ENCODE measurements at regions not wholly inside any gene's neighbourhood (a gene's known extent, or its start where the extent isn't known, plus 50 kb on each side); places are given as distances from the start of the nearest gene placed in this dataset.
A peak's percentile ranks its signal among the peaks of the same experiment; 100 is the strongest.
"Not testable (repeated sequence)": the region's sequence is repeated elsewhere in the genome, so short reads cannot be mapped to it uniquely, and the experiment has no call there.

DNA sequence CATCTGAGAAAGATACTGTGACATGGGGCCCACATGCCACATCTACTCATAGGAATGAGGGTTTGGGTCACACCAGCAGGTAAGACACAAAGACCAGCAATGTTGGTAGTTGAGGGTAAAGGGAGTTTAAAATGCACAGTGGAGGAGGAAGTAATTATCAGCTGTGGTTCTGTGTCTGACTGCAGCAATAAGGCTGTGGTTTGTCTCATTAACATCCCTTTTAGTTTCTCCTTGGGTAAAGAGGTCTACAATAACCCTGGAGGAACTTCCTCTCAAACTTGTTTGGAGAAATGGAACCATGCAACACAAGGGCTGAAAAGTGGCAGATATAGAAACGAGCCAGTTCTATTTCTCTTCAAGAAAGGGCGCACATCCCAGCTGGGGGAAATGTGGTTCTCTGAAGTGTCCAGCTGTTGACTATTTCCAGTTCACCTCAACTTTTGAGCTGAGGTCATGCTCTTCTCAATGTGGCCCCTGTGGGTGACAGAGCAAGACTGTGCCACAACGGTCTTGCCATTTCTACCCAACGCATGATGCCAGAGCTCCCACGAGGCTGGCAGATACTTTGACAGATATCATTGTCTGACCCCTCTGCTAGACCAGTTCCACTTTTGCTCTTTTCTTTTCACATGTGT, 234.3 kb downstream of the SQOR start:
- DNase-seq: no peak

DNA sequence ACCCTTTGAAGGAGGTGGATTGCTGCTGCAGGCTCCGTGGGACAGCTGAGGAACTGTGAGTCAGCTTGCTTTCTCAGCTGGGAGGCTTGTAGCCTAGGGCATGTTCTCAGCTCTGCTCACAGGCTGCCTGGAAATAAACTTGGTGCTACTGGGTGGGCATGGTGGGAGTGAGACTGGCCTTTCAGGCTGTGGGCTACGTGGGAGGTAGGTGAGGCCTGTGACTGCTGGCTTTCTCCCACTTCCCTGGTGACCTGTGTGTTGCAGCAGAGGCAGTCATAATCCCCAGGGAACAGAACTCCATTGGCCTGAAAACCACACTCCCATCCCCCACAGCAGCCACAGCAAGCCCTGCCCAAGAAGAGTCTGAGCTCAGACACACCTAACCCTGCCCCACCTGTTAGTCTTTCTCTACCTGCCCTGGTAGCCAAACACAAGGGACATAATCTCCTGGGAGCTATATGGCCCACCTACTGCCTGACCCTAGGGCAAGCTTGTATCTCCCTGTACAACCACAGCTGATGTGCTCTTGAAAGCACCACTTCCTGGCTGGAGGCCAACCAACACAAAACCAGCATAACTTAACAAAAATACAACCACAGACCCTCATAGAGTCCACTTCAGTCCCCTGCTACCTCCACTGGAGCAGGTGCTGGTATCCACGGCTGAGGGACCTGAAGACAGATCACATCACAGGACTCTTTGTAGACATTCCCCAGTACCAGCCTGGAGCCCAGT, 236.5 kb downstream of the SQOR start:
- no peak for DNase-seq

GRCh38 chr15:45873781-45874180, 239.0 kb downstream of the SQOR start:
- no peak for DNase-seq

DNA sequence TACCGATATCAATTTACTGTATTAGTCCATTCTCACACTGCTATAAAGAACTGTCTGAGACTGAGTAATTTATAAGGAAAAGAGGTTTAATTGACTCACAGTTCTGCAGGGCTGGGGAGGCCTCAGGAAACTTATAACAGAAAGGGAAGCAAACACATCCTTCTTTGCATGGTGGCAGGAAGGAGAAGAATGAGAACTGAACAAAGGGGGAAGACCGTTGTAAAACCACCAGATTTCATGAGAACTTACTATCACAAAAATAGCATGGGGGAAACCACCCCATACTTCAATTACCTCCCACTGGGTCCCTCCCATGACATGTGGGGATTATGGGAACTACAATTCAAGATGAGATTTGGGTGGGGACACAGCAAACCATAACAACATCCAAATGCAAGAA, 239.7 kb downstream of the SQOR start:
- not testable (repeated sequence) for DNase-seq

- DNase-seq: no peak
Measured at GRCh38 chr15:45884289-45884688, 249.5 kb downstream of the SQOR start.

GRCh38 chr15:45884755-45885445, 250.1 kb downstream of the SQOR start:
- no peak for DNase-seq

DNA sequence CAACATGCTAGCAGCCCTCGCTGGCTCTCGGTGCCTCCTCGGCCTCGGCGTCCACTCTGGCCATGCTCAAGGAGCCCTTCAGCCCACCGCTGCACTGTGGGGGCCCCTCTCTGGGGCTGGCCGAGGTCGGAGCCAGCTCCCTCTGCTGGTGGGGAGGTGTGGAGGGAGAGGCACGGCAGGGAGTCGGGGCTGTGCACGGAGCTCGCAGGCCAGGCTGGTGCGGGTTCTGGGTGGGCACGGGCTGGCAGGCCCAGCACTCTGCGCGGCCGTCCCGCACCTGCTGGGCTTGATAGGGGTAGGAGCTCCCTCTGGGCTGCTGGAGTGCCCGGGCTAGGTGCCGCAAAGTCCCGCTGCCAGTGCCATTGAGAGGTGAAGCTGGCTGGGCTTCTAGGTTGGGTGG, 251.0 kb downstream of the SQOR start:
- no peak for DNase-seq

DNA sequence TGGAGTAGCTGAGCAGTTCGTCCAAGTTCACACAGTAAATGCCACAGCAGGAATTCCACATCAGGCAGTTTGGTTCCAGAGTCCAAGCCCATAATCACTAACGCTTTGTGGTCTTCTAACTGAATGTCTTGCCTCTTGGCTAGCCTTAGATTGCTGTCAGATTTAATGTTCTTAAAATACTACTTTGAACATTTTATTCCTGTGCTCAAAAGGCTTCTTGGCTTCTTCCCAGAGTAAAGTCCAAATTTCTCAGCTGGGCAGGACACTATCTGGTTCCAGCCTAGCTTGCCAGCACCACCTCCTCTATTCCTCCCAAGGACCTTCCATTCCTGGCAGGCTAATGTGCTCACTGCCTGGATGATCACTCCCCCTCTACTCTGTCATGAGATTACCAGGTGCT, 256.9 kb downstream of the SQOR start:
- DNase-seq: no peak

DNA sequence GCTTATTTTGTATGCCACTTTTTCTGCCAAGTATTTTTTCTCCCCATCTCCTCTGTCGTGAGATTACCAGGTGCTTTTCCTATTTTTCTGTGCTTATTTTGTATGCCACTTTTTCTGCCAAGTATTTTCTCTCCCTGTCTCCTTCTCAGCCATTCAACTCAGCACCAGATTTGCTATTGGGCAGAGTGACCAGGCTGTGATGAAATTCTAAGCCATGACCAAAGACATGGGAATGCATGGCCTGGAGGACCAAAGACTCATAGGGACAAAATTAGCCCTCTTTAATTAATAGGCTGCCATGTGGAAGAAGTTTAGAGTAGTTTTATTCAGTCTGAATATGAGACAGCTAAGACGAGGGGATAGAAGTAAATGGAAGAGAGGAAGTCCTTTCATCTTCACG, 257.4 kb downstream of the SQOR start:
- no peak for DNase-seq

DNA sequence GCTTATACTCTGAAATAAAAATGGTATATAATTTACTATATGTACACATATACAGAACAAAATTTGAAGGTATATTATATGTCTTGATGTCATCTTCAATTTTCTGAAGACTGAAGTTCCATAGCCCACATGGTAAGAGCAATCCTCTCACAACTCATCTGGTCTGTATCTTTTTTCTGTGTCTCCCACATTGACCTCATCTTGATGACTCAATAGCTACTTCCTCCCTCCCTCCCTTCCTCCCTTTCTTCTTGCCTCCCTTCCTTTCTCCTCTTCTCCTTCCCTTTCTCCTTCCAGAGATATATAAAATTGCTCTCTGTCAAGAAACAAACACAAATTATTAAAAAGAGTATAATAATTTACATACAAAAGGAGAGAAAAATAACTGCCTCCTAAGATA, 268.5 kb downstream of the SQOR start:
- no peak for DNase-seq

GRCh38 chr15:45904019-45904418, 269.2 kb downstream of the SQOR start:
- no peak for DNase-seq

DNA sequence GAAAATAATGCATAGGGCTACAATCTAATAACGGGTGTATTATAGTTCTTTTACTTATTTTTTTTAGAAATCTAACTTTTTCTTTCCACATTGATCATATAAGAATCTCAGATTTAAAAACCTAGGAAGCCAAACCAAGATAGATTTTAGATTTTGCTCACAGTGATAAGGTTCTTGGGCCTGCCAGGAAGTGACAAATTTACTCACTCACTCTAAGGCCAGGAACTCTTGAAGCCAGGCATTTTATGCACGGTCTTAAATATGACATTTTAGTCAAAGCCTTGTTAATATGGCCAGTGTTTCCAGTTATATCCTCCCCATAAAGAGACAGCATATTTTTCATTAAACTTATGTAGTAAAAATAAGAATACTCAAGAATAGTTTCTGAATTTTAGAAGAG, 271.4 kb downstream of the SQOR start:
- no peak for DNase-seq

DNA sequence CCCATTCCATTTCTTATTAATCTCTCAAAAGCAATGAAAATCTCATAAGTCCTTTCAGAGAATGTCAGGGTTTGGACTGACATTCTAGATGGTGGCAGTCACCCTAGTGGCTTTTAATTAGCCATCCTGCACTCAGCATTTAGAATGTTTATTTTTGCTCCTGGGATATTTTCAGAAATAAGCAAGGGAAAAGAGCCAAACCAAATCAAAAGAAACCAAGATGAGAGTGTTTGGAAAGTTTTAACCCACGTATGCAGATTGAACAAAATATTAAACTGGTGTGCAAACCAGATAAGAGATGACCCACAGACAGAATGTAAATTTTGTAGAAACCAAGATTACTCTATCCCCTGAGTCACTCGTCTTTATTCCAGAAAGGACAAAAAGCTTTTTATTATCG, 275.8 kb downstream of the SQOR start:
- no peak for DNase-seq

DNA sequence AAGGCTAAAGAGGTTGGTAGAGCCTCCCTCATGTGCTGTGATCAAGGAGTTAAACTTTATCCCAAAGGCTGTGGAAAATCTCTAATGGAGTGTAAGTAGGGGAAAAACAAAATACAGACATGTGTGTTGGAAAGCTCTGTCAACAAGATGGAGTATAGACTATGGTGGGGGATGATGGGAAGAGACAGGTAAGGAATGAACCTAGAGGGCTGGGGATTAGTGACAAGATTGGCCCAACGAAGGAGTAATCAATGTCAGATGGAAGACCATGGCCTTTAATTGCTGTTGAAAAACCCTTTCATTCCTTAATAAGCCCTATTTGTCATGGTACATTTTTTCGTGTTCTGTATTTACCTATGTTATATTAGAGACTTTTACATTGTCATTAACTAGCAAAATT, 278.6 kb downstream of the SQOR start:
- DNase-seq: no peak

DNA sequence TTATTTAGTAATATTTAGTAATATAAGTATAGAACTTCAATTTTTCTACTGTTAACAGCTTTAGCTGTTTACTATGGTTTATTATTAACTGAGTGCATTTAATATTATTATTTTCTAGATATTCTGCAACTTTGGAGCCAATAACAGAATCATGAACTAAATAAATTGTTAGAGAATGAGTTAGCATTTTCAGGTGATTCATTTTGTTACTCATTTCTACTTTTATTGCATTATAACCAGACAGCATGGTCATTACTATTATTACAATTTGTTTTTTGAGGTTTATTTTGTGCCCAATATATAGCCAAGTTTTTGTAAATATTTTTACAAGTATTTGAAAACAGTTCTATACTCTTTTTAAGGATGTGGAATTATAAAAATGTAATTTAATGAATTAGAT, 279.6 kb downstream of the SQOR start:
- DNase-seq: no peak

- no peak for DNase-seq
Measured at GRCh38 chr15:45918839-45919238, 284.0 kb downstream of the SQOR start.

- no peak for DNase-seq
Measured at GRCh38 chr15:45919806-45920205, 285.0 kb downstream of the SQOR start.

- DNase-seq: no peak
Measured at GRCh38 chr15:45921376-45921775, 286.5 kb downstream of the SQOR start.

DNA sequence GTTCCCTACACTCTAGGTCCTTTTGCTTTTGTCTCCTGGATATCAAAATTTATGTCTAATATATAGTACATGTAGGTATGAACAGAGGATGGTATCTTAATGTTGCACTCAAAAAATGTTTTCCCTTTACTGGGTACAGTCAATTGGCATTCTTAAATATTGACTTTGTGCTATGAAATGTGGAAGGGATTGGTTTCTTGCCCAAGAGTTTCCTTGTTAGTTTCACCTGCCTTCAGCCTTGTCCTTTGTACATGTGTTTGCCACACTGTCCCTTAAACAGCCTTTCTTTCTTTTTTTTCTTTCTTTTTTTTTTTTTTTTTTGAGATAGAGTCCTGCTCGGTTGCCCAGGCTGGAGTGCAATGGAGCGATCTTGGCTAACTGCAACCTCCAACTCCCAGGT, 287.1 kb downstream of the SQOR start:
- no peak for DNase-seq

GRCh38 chr15:45941367-45941766, 306.5 kb downstream of the SQOR start:
- DNase-seq: no peak

GRCh38 chr15:45943240-45943639, 308.4 kb downstream of the SQOR start:
- peak in 1 of 2 experiments; percentile 7 for DNase-seq

DNA sequence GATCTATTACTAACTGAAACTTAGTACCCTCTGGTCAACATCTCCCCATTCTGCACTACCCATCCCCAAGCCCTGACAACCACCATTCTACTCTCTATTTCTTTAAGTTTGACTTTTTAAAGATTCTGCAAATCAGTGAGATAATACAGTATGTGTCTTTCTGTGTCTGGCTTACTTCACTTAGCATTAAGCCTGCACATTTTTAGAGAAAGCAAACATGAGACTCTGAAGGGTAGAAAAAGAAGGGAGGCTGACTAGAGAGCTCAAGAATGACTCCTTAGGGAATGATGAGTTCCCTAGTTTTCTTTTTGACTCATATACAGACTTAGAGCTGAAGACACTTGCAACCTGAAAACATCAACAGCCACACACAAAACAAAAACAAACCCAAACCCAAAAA, 311.3 kb downstream of the SQOR start:
- no peak for DNase-seq

- DNase-seq: no peak
Measured at GRCh38 chr15:45948181-45948621, 313.4 kb downstream of the SQOR start.

GRCh38 chr15:45958924-45959323, 324.1 kb downstream of the SQOR start:
- no peak for DNase-seq

Measured in NCI-H187 (cell line).